ENCODE measurements at regions not wholly inside any gene's neighbourhood (a gene's known extent, or its start where the extent isn't known, plus 50 kb on each side); places are given as distances from the start of the nearest gene placed in this dataset.

DNA sequence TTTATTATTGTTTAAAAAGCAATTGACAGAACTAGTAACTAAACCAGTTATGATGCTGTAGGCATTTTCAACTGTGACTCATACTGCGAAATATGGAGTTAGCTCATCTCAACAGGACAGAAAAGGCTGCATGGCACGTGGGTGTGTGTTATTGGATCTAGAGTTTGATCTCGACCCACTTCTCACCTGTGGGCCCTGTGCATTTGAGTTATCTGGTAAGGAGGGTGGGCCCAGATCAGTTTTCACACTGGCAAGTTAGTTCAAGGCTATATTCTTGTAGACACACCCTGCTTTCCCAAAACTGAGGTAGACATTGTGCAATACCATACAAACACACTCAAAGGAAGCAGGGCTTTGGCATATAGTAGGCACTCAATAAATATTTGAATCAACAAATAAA, 71.3 kb upstream of the PRDX6 start:
- TF ChIP-seq, protein P1, sequence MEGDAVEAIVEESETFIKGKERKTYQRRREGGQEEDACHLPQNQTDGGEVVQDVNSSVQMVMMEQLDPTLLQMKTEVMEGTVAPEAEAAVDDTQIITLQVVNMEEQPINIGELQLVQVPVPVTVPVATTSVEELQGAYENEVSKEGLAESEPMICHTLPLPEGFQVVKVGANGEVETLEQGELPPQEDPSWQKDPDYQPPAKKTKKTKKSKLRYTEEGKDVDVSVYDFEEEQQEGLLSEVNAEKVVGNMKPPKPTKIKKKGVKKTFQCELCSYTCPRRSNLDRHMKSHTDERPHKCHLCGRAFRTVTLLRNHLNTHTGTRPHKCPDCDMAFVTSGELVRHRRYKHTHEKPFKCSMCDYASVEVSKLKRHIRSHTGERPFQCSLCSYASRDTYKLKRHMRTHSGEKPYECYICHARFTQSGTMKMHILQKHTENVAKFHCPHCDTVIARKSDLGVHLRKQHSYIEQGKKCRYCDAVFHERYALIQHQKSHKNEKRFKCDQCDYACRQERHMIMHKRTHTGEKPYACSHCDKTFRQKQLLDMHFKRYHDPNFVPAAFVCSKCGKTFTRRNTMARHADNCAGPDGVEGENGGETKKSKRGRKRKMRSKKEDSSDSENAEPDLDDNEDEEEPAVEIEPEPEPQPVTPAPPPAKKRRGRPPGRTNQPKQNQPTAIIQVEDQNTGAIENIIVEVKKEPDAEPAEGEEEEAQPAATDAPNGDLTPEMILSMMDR (IDR thresholded peaks at IDR 0.05; ENCODE audit: low read depth, low read length) = no peak
- no peak for TF ChIP-seq EZH2phosphoT487 (IDR thresholded peaks at IDR 0.05; ENCODE audit: low read depth)
- Histone ChIP-seq H3K27me3 (ENCODE audit: low read depth, low read length) (no peaks in the 10 kb centered on the region), H3K4me3 (ENCODE audit: low read length) (no peak overlapping the region), H3K9ac (ENCODE audit: low read length) (no peak overlapping the region), H3K79me2 (ENCODE audit: low read length) (no peaks in the 10 kb centered on the region), H3K36me3 (replicated peaks; ENCODE audit: low read depth, low read length) (no peaks in the 10 kb centered on the region), H3K9me3 (ENCODE audit: insufficient read depth, low read length) (no peaks in the 10 kb centered on the region), H3K4me1 (ENCODE audit: low read length) (peaks cover 58% of the 10 kb centered on the region), H4K20me1 (ENCODE audit: insufficient read depth, low read length) (no peaks in the 10 kb centered on the region), H3K4me2 (ENCODE audit: low read length) (0 out of 2 replicates have a peak overlapping the region, but pooled peaks have one; percentile 90), H2AFZ (ENCODE audit: low read depth, low read length) (no peak overlapping the region), H3K27ac (ENCODE audit: low read length) (no peak overlapping the region)

DNA sequence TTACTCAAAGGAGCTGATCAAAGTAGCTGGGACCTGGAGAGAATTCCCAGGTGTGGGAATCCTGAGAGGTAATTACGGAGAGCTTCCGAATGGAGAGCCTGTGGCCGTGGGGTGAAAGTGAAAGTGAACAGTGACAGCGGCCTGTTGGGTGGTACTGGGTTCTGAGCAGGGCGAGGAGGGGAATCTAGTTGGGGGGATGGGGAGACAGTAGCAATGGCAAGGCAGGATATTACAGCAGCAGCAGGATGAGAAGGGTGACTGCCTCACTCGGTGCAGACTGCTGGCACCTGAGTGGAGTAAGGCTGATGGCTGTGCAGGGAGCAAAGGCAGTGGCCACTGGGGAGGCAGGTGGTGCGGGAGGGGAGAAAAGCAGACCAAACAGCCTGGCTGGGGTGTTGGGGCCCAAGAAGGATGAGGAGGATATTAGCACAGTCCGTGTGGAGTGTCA, 70.3 kb upstream of the PRDX6 start:
- H2AFZ ChIP-seq (ENCODE audit: low read depth, low read length) = peak overlapping the region; percentile 82
- TF ChIP-seq, protein P1 (IDR thresholded peaks at IDR 0.05; ENCODE audit: low read depth, low read length) = no peak
- no peak for TF ChIP-seq EZH2phosphoT487 (IDR thresholded peaks at IDR 0.05; ENCODE audit: low read depth)
- no peaks in the 10 kb centered on the region for H3K36me3 ChIP-seq (replicated peaks; ENCODE audit: low read depth, low read length)
- peaks cover 67% of the 10 kb centered on the region for H3K4me1 ChIP-seq (ENCODE audit: low read length)
- H3K4me2 ChIP-seq (ENCODE audit: low read length) = peak overlapping the region; percentile 90
- no peaks in the 10 kb centered on the region for H3K79me2 ChIP-seq (ENCODE audit: low read length)
- no peaks in the 10 kb centered on the region for H4K20me1 ChIP-seq (ENCODE audit: insufficient read depth, low read length)
- H3K9ac ChIP-seq (ENCODE audit: low read length) = peak overlapping the region; percentile 65
- no peaks in the 10 kb centered on the region for H3K27me3 ChIP-seq (ENCODE audit: low read depth, low read length)
- no peaks in the 10 kb centered on the region for H3K9me3 ChIP-seq (ENCODE audit: insufficient read depth, low read length)
- peak overlapping the region; percentile 72 for H3K4me3 ChIP-seq (ENCODE audit: low read length)
- H3K27ac ChIP-seq (ENCODE audit: low read length) = peak overlapping the region; percentile 18; the same call in 1 of the 2 replicates

DNA sequence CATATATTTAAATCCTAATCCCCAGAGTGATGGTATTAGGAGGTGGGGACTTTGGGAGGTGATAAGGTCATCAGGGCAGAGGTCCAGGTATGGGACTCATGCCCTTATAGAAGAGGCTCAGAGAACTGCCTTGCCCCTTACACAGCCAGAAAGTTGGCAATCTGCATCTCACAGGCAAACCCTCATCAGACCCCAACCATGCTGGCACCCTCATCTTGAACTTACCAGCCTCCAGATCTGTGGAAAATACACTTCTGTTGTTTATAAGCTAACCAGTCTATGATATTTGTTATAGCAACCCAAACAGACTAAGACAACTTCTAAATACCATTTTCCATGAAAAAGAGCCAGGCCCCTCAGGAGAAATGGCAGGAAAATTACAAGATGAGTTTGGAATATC, 69.3 kb upstream of the PRDX6 start:
- Histone ChIP-seq H2AFZ (ENCODE audit: low read depth, low read length) (no peak overlapping the region), H3K4me3 (ENCODE audit: low read length) (no peak overlapping the region), H3K4me1 (ENCODE audit: low read length) (peaks cover 78% of the 10 kb centered on the region), H3K79me2 (ENCODE audit: low read length) (no peaks in the 10 kb centered on the region), H4K20me1 (ENCODE audit: insufficient read depth, low read length) (no peaks in the 10 kb centered on the region), H3K36me3 (replicated peaks; ENCODE audit: low read depth, low read length) (no peaks in the 10 kb centered on the region), H3K27ac (ENCODE audit: low read length) (no peak overlapping the region), H3K9me3 (ENCODE audit: insufficient read depth, low read length) (no peaks in the 10 kb centered on the region), H3K9ac (ENCODE audit: low read length) (no peak overlapping the region), H3K4me2 (ENCODE audit: low read length) (no peak overlapping the region), H3K27me3 (ENCODE audit: low read depth, low read length) (no peaks in the 10 kb centered on the region)
- TF ChIP-seq, protein P1 (IDR thresholded peaks at IDR 0.05; ENCODE audit: low read depth, low read length) = no peak
- no peak for TF ChIP-seq EZH2phosphoT487 (IDR thresholded peaks at IDR 0.05; ENCODE audit: low read depth)

DNA sequence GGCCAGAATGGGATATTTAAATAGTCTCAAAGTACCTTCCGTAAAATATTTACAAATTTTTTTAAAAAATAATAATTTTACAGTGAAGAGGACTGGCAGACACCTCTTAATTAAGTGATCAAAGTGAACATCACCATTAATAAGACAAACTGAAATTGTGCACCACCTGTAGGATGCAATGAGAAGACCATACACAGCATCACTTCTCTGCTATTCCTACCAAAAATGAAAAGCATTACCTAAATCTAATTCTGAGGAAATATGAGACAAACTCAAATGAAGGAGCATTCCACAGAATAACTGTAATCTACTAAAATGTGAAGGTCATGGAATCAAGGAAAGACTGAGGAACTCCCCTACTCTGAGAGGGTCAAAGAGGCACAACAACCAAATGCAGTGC, 68.2 kb upstream of the PRDX6 start:
- peaks cover 88% of the 10 kb centered on the region for H3K4me1 ChIP-seq (ENCODE audit: low read length)
- no peaks in the 10 kb centered on the region for H3K27me3 ChIP-seq (ENCODE audit: low read depth, low read length)
- H3K27ac ChIP-seq (ENCODE audit: low read length) = peak overlapping the region; percentile 86; the same call in 1 of the 2 replicates

More for the DNA sequence above, 68.2 kb upstream of the PRDX6 start:
- no peak overlapping the region for H2AFZ ChIP-seq (ENCODE audit: low read depth, low read length)
- no peaks in the 10 kb centered on the region for H3K36me3 ChIP-seq (replicated peaks; ENCODE audit: low read depth, low read length)
- H3K4me2 ChIP-seq (ENCODE audit: low read length) = peak overlapping the region; percentile 73
- H3K9me3 ChIP-seq (ENCODE audit: insufficient read depth, low read length) = no peaks in the 10 kb centered on the region
- H3K4me3 ChIP-seq (ENCODE audit: low read length) = no peak overlapping the region
- H3K9ac ChIP-seq (ENCODE audit: low read length) = no peak overlapping the region
- no peak for TF ChIP-seq EZH2phosphoT487 (IDR thresholded peaks at IDR 0.05; ENCODE audit: low read depth)
- TF ChIP-seq, protein P1 (IDR thresholded peaks at IDR 0.05; ENCODE audit: low read depth, low read length) = peak; percentile 51
- no peaks in the 10 kb centered on the region for H4K20me1 ChIP-seq (ENCODE audit: insufficient read depth, low read length)
- H3K79me2 ChIP-seq (ENCODE audit: low read length) = no peaks in the 10 kb centered on the region
